Ascending aorta (tissue), 2 donors: ENCODE measurements at regions not wholly inside any gene's neighbourhood (a gene's known extent, or its start where the extent isn't known, plus 50 kb on each side); places are given as distances from the start of the nearest gene placed in this dataset.

Source experiments
- DNase-seq, 2 donors: peaks; one replicate each; pipeline ENCODE4 v3.0.0-alpha.2; 2019; ENCODE audit warnings: low spot score in 2 of 2
- H3K27ac ChIP-seq, 2 donors: fragments of 200-600 bp; sonication (generic); one replicate each; pipeline ENCODE4 v1.5.1; 2016 to 2017; ENCODE audit warnings: mild to moderate bottlenecking in 1 of 2
- H3K27me3 ChIP-seq: fragments of 200-600 bp; sonication (generic); one replicate; pipeline ENCODE4 v1.5.1; 2017
- H3K36me3 ChIP-seq, 2 donors: fragments of 200-600 bp; sonication (generic); one replicate each; pipeline ENCODE4 v1.5.1; 2016
- H3K4me1 ChIP-seq, 2 donors: fragments of 200-600 bp; sonication (generic); one replicate each; pipeline ENCODE4 v1.5.1; 2016 to 2017; ENCODE audit warnings: mild to moderate bottlenecking in 1 of 2
- H3K4me3 ChIP-seq, 2 donors: fragments of 200-600 bp; sonication (generic); one replicate each; pipeline ENCODE4 v1.5.1; 2016 to 2017; ENCODE audit warnings: mild to moderate bottlenecking in 1 of 2
- H3K9me3 ChIP-seq, 2 donors: fragments of 200-600 bp; sonication (generic); one replicate each; pipeline ENCODE4 v1.5.1; 2016
- intact Hi-C: fragments of 100-400 bp; cut with DNase I; formaldehyde crosslinking; loops from one replicate; pipeline ENCODE4 v1.15.1; 2023
- TF ChIP-seq, protein P1 (sequence below), 3 experiments: fragments of 200-600 bp in 2 of 3; fragments of 450-650 bp in 1 of 3; sonication (generic) in 2 of 3; IDR thresholded peaks; one replicate each; pipeline ENCODE4 v1.5.1; 2016 to 2019; ENCODE audit warnings: antibody characterized with exemption in 3 of 3, mild to moderate bottlenecking in 1 of 3, moderate library complexity in 1 of 3

DNA sequence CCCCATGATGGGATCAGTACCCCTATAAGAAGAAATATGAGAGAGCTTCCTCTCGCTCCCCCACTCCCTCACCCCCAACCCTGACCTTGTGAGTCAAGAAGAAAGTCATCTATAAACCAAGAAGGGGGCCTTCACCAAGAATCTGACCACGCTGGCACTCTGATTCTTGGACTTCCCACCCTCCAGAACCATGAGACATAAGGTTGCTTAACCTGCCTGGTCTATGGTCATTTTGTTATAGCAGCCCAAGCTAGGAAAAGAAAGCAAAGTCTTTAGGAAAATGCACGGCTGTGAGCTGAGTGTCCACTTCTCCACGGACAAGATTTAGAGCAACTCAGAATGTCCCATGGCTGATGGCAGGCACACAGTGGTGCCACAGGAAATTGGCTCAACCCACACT is 333.5 kb downstream of the SOX9 start:
- TF ChIP-seq, protein P1, sequence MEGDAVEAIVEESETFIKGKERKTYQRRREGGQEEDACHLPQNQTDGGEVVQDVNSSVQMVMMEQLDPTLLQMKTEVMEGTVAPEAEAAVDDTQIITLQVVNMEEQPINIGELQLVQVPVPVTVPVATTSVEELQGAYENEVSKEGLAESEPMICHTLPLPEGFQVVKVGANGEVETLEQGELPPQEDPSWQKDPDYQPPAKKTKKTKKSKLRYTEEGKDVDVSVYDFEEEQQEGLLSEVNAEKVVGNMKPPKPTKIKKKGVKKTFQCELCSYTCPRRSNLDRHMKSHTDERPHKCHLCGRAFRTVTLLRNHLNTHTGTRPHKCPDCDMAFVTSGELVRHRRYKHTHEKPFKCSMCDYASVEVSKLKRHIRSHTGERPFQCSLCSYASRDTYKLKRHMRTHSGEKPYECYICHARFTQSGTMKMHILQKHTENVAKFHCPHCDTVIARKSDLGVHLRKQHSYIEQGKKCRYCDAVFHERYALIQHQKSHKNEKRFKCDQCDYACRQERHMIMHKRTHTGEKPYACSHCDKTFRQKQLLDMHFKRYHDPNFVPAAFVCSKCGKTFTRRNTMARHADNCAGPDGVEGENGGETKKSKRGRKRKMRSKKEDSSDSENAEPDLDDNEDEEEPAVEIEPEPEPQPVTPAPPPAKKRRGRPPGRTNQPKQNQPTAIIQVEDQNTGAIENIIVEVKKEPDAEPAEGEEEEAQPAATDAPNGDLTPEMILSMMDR (IDR thresholded peaks at IDR 0.05) = no peak
- H3K4me3 ChIP-seq = no peak overlapping the region
- intact Hi-C loops = no loop called here
- no peak overlapping the region for H3K27ac ChIP-seq
- no peaks in the 10 kb centered on the region for H3K27me3 ChIP-seq
- H3K9me3 ChIP-seq = no peaks in the 10 kb centered on the region
- no peak for DNase-seq
- H3K36me3 ChIP-seq = no peaks in the 10 kb centered on the region
- no peaks in the 10 kb centered on the region for H3K4me1 ChIP-seq

DNA sequence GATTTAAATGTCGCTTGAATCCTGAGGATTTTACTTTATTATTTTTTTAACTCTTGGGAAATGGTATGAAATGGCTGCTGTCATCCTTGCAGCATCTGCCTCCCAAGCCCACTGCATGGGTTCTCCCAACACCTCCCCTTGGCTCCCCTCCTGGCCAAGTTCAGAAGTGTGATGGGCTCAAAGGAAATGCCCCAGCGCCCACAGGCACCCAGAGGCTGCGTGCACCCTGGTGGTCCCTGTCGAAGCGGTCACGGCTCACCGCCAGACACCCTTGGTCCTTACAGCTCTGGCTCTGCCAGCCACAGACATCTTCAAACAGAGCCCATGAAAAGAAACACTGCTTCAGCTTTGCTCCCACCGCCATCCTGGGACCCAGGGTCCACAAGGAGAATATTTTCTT is 334.7 kb downstream of the SOX9 start:
- intact Hi-C loops = no loop called here
- TF ChIP-seq, protein P1 (IDR thresholded peaks at IDR 0.05) = no peak
- Histone ChIP-seq H3K9me3 (no peaks in the 10 kb centered on the region), H3K27ac (no peak overlapping the region), H3K4me3 (no peak overlapping the region), H3K4me1 (no peaks in the 10 kb centered on the region), H3K36me3 (no peaks in the 10 kb centered on the region), H3K27me3 (no peaks in the 10 kb centered on the region)
- no peak for DNase-seq

DNA sequence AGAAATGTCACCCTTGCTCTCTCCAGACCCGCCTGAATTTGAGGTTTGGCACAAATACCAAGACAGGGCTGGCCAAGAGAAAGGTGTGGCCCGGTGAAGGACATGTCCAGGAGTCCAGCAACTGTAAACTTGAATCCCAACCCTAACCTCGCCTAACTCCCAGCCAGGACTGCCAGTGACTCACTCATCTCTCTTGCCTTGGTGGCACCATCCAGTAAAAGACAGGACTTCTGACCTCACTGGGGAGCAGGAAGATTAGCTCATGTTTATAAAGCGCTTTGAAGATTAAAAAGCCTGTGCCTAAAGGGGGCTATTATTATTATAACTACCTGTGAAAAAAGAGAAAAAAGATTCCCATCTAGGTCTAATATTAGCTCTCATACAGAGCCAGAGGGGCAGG is 335.3 kb downstream of the SOX9 start:
- intact Hi-C loops = no loop called here
- no peak overlapping the region for H3K27ac ChIP-seq
- no peak for DNase-seq

DNA sequence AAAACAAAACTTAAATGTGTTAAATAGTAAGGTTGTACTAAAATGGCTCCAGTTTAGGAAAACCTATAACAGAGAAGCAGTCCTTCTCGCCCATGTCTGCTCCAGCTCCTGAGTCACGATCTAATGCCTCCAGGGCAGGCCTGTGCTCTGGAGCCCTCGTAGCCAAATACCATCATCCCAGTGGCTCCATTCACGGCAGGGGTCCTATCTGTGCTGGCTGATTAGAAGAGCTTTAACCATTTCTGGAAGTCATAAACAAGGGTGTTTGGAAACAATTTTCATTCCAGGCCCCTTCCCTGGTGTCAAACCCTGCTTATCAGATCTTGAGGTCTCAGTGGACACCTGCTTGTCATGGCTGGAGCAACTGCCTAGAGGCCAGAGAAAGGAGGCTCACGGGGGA is 336.9 kb downstream of the SOX9 start:
- Histone ChIP-seq H3K9me3 (no peaks in the 10 kb centered on the region), H3K4me3 (no peak overlapping the region), H3K27me3 (no peaks in the 10 kb centered on the region), H3K27ac (no peak overlapping the region), H3K36me3 (no peaks in the 10 kb centered on the region), H3K4me1 (no peaks in the 10 kb centered on the region)
- no peak for DNase-seq
- intact Hi-C loops = no loop called here
- TF ChIP-seq, protein P1 (IDR thresholded peaks at IDR 0.05) = no peak

More for the DNA sequence above, 335.3 kb downstream of the SOX9 start:
- Histone ChIP-seq H3K36me3 (no peaks in the 10 kb centered on the region), H3K27me3 (no peaks in the 10 kb centered on the region), H3K9me3 (no peaks in the 10 kb centered on the region), H3K4me3 (no peak overlapping the region), H3K4me1 (no peaks in the 10 kb centered on the region)
- TF ChIP-seq, protein P1 (IDR thresholded peaks at IDR 0.05) = no peak

DNA sequence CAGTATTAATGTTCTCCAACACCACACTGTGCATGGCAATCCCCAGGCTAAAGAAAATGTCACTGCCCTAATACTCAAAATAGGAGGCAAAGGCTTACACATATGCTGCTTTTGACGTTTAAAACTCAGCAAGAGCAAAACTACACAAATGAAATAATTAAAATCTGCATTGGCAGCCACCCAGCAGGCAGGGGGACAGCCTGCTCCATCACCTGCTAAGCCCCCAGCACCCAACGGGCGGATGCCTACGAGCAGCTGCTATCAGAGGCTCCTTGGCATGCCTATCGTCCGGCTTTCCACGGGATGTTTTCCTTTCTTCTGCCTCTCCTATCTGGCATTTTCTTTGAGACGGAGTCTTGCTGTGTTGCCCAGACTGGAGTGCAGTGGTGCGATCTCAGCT is 337.5 kb downstream of the SOX9 start:
- no peaks in the 10 kb centered on the region for H3K4me1 ChIP-seq
- H3K27ac ChIP-seq = no peak overlapping the region
- H3K9me3 ChIP-seq = no peaks in the 10 kb centered on the region
- TF ChIP-seq, protein P1 (IDR thresholded peaks at IDR 0.05) = no peak
- no peak overlapping the region for H3K4me3 ChIP-seq
- H3K36me3 ChIP-seq = no peaks in the 10 kb centered on the region
- DNase-seq = no peak
- no peaks in the 10 kb centered on the region for H3K27me3 ChIP-seq
- intact Hi-C loops = no loop called here

DNA sequence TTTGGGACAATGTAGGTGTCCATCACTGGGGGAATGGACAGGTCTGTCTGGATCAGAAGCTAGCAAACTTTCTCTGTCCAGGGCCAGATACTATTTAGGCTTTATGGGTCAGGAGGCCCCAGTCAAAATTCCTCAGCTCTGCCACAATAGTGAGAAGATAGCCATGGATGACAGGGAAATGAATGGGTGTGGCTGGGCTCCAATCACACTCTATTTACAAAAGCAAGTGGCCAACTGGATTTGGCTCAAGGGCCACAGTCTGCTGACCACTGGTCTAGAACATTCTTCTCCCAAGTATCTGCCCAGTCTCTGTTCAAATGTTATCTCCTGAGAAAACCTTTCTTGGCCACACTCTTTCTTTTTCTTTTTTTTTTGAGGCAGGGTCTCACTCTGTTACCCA is 339.9 kb downstream of the SOX9 start:
- Histone ChIP-seq H3K4me1 (no peaks in the 10 kb centered on the region), H3K36me3 (no peaks in the 10 kb centered on the region), H3K4me3 (no peak overlapping the region), H3K27ac (no peak overlapping the region), H3K27me3 (no peaks in the 10 kb centered on the region), H3K9me3 (no peaks in the 10 kb centered on the region)
- DNase-seq = no peak
- intact Hi-C loops = no loop called here
- TF ChIP-seq, protein P1 (IDR thresholded peaks at IDR 0.05) = no peak
